T-cell (primary cell): ENCODE measurements at regions not wholly inside any gene's neighbourhood (a gene's known extent, or its start where the extent isn't known, plus 50 kb on each side); places are given as distances from the start of the nearest gene placed in this dataset.
A peak's percentile ranks its signal among the peaks of the same experiment; 100 is the strongest.
"Not testable (repeated sequence)": the region's sequence is repeated elsewhere in the genome, so short reads cannot be mapped to it uniquely, and the experiment has no call there.

ENCODE experiments used
- ATAC-seq, 4 experiments: fragments of 200-7000 bp in 3 of 4; fragments of 150-1000 bp in 1 of 4; cut with Tn5 transposase; replicated peaks in 1 of 4; 1 replicate in 3 of 4; 2 replicates in 1 of 4; pipeline ENCODE4 v1.10.0; 2021; ENCODE audit warnings: moderate library complexity in 3 of 4, mild to moderate bottlenecking in 2 of 4, moderate number of reproducible peaks in 1 of 4
- CTCF ChIA-PET, 2 donors: fragments of 300-600 bp; sonication (Branson Sonifier 250); formaldehyde crosslinking; loops; one replicate each; lab custom pipeline; 2022; ENCODE audit warnings: antibody characterized with exemption in 2 of 2; lab: Charles Lee
- POLR2A ChIA-PET, 2 donors: fragments of 300-600 bp; sonication (Branson Sonifier 250); formaldehyde crosslinking; loops; one replicate each; lab custom pipeline; 2022; ENCODE audit warnings: antibody characterized with exemption in 2 of 2; lab: Charles Lee
- DNase-seq, 35 experiments: peaks; one replicate each; pipeline versions ENCODE4 v3.0.0 to v3.0.0-alpha.2; 2013 to 2023
- H3K27ac ChIP-seq: one replicate; pipeline ENCODE4 v1.5.1; 2013; ENCODE audit warnings: low read length
- H3K27me3 ChIP-seq, 2 experiments: replicated peaks in 1 of 2; 1 replicate in 1 of 2; 2 replicates in 1 of 2; pipeline versions ENCODE4 v1.6.1 to v1.7.0; 2013; ENCODE audit warnings: low read length in 1 of 2, mixed read lengths in 1 of 2; ENCODE audit not compliant: control insufficient read depth in 2 of 2, insufficient read depth in 2 of 2; ENCODE audit errors: extremely low read depth in 1 of 2
- H3K36me3 ChIP-seq, 2 donors: 1 replicate in 1 of 2; 2 replicates in 1 of 2; pipeline versions ENCODE4 v1.6.1 to v1.7.0; 2013; ENCODE audit warnings: low read length in 1 of 2; ENCODE audit not compliant: control insufficient read depth in 2 of 2, insufficient read depth in 1 of 2; ENCODE audit errors: extremely low read depth in 1 of 2
- H3K4me1 ChIP-seq, 2 experiments: 1 replicate in 1 of 2; 2 replicates in 1 of 2; pipeline versions ENCODE4 v1.6.1 to v1.7.0; 2013; ENCODE audit warnings: low read length in 2 of 2, mixed read lengths in 1 of 2; ENCODE audit not compliant: insufficient read depth in 2 of 2, control insufficient read depth in 1 of 2; ENCODE audit errors: extremely low read depth in 1 of 2
- H3K4me3 ChIP-seq, 2 donors: 1 replicate in 1 of 2; 2 replicates in 1 of 2; pipeline versions ENCODE4 v1.5.1 to v1.7.0; 2013; ENCODE audit warnings: mild to moderate bottlenecking in 2 of 2, low read length in 1 of 2, moderate library complexity in 1 of 2; ENCODE audit not compliant: control insufficient read depth in 1 of 2; ENCODE audit errors: extremely low read depth in 1 of 2
- H3K9me3 ChIP-seq: 2 replicates; pipeline ENCODE4 v1.7.0; 2013
- H3K27ac Mint-ChIP-seq, 2 donors: one replicate each; pipeline ENCODE4 v1.8.0; 2020 to 2021; ENCODE audit warnings: mild to moderate bottlenecking in 2 of 2, mixed read lengths in 2 of 2
- H3K27me3 Mint-ChIP-seq, 2 donors: one replicate each; pipeline ENCODE4 v1.8.0; 2021 to 2022; ENCODE audit warnings: mixed read lengths in 2 of 2
- H3K36me3 Mint-ChIP-seq: one replicate; pipeline ENCODE4 v1.8.0; 2021; ENCODE audit warnings: mixed read lengths
- H3K4me1 Mint-ChIP-seq, 3 donors: one replicate each; pipeline ENCODE4 v1.8.0; 2020 to 2022; ENCODE audit warnings: mixed read lengths in 3 of 3, mild to moderate bottlenecking in 1 of 3
- H3K4me3 Mint-ChIP-seq, 3 donors: one replicate each; pipeline ENCODE4 v1.8.0; 2020 to 2022; ENCODE audit warnings: mild to moderate bottlenecking in 3 of 3, mixed read lengths in 3 of 3, moderate library complexity in 3 of 3
- H3K9me3 Mint-ChIP-seq, 3 donors: one replicate each; pipeline ENCODE4 v1.8.0; 2020 to 2022; ENCODE audit warnings: mixed read lengths in 3 of 3
- WGBS: methylation state at CpG from one replicate; pipeline ENCODE4 v1.1.5; 2013; ENCODE audit warnings: missing lambda C conversion rate; ENCODE audit not compliant: insufficient coverage; 5-methylcytosine and 5-hydroxymethylcytosine counted together

GRCh38 chr11:3532958-3533357 lies 108.8 kb downstream of the ART5 start:
- H3K27ac Mint-ChIP-seq, POLR2A ChIA-PET, H3K36me3 Mint-ChIP-seq, H3K27me3 Mint-ChIP-seq, H3K36me3 ChIP-seq, H3K4me1 Mint-ChIP-seq, H3K9me3 Mint-ChIP-seq, ATAC-seq, DNase-seq, H3K4me1 ChIP-seq, CTCF ChIA-PET, H3K4me3 ChIP-seq, H3K9me3 ChIP-seq, H3K27me3 ChIP-seq, H3K4me3 Mint-ChIP-seq, H3K27ac ChIP-seq: not testable (repeated sequence)
- no CpG with 5 or more reads among the region's 1 CpG for WGBS

GRCh38 chr11:3531280-3531679 lies 110.5 kb downstream of the ART5 start:
- WGBS = 100% methylated on average over 1 of the region's 5 CpGs
- H3K36me3 Mint-ChIP-seq, H3K27me3 Mint-ChIP-seq, H3K4me3 Mint-ChIP-seq, POLR2A ChIA-PET, DNase-seq, H3K9me3 ChIP-seq, H3K36me3 ChIP-seq, H3K9me3 Mint-ChIP-seq, H3K27ac ChIP-seq, CTCF ChIA-PET, H3K4me1 ChIP-seq, H3K4me3 ChIP-seq, ATAC-seq, H3K27me3 ChIP-seq, H3K4me1 Mint-ChIP-seq, H3K27ac Mint-ChIP-seq: not testable (repeated sequence)

- POLR2A ChIA-PET, H3K27me3 Mint-ChIP-seq, DNase-seq, H3K4me1 ChIP-seq, H3K36me3 ChIP-seq, CTCF ChIA-PET, H3K4me1 Mint-ChIP-seq, ATAC-seq, H3K27me3 ChIP-seq, H3K4me3 Mint-ChIP-seq, H3K27ac ChIP-seq, H3K27ac Mint-ChIP-seq, H3K9me3 ChIP-seq, H3K9me3 Mint-ChIP-seq, H3K4me3 ChIP-seq: not testable (repeated sequence)
- peaks cover 19% of the 10 kb centered on the region for H3K36me3 Mint-ChIP-seq
Measured at GRCh38 chr11:3523567-3523966, 118.2 kb downstream of the ART5 start.

- Mint-ChIP-seq H3K36me3 (peaks cover 19% of the 10 kb centered on the region), H3K4me1 (peaks cover 0 to 13% (median 10%) of the 10 kb centered on the region in 3 donors)
- H3K36me3 ChIP-seq, H3K4me3 ChIP-seq, H3K27me3 ChIP-seq, H3K4me1 ChIP-seq, H3K27ac Mint-ChIP-seq, H3K4me3 Mint-ChIP-seq, DNase-seq, CTCF ChIA-PET, H3K27ac ChIP-seq, H3K9me3 Mint-ChIP-seq, ATAC-seq, H3K9me3 ChIP-seq, H3K27me3 Mint-ChIP-seq: not testable (repeated sequence)
- POLR2A ChIA-PET = interaction anchor here in 1 of 2 donors (0.6 kb wide), 1 partner anchor 453 kb away, joined by 10 read pairs; no protein-coding TSS in a partner anchor
Measured at GRCh38 chr11:3520905-3521304, 120.9 kb downstream of the ART5 start.

DNA sequence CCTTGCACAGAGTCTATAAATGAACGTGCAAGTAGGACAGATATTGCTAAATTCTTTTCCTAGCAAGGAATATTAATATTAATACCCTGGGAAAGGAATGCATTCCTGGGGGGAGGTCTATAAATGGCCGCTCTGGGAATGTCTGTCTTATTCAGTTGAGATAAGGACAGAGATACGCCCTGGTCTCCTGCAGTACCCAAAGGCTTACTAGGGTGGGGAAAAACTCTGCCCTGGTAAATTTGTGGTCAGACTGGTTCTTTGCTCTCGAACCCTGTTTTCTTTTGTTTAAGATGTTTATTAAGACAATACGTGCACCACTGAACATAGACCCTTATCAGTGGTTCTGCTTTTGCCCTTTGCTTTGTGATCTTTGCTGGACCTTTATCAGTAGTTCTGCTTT lies 122.0 kb downstream of the ART5 start:
- H3K27ac ChIP-seq, H3K9me3 Mint-ChIP-seq, ATAC-seq, H3K4me3 ChIP-seq, H3K9me3 ChIP-seq, POLR2A ChIA-PET, H3K27me3 ChIP-seq, H3K27me3 Mint-ChIP-seq, H3K27ac Mint-ChIP-seq, DNase-seq, CTCF ChIA-PET, H3K4me1 ChIP-seq, H3K36me3 ChIP-seq, H3K4me3 Mint-ChIP-seq: not testable (repeated sequence)
- Mint-ChIP-seq H3K36me3 (peaks cover 19% of the 10 kb centered on the region), H3K4me1 (peaks cover 2 to 21% (median 20%) of the 10 kb centered on the region in 3 donors)
- WGBS = 100% methylated on average over 2 of the region's 5 CpGs

DNA sequence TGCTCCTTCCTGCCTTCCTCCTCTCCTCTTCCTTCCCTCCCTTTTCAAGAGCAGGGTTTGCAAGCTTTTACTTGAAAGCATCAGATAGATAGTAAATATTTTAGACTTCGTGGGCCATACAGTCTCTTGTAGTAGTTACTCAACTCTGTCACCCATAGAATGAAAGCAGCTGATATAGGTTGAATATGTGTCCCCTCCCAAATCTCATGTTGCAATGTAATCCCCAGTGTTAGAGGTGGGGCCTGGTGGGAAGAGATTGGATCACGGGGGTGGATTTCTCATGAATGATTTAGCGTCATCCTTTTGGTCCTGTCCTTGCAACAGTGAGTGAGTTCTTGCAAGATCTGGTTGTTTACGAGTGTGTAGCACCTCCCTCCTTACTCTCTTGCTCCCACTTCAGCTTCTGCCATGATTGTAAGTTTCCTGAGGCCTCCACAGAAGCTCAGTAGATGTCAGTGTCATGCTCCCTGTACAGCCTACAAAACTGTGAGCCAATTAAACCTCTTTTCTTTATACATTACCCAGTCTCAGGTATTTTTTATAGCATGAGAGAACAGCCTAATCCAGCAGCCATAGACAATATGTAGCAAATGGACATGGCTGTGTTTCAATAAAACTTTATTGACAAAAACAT lies 124.7 kb downstream of the ART5 start:
- H3K9me3 ChIP-seq, H3K27me3 Mint-ChIP-seq, POLR2A ChIA-PET, H3K36me3 ChIP-seq, H3K9me3 Mint-ChIP-seq, H3K4me3 ChIP-seq, H3K27ac ChIP-seq, H3K4me1 ChIP-seq, ATAC-seq, H3K27me3 ChIP-seq, DNase-seq, CTCF ChIA-PET: not testable (repeated sequence)
- Mint-ChIP-seq H3K4me1 (peaks cover 12 to 44% (median 28%) of the 10 kb centered on the region in 3 donors), H3K4me3 (peak overlapping the region in 1 of 3 donors; percentile 4), H3K36me3 (peaks cover 12% of the 10 kb centered on the region), H3K27ac (peak overlapping the region; percentile 64 to 80)
- no CpG with 5 or more reads among the region's 4 CpGs for WGBS
